PC-9 (cell line): ENCODE measurements at regions not wholly inside any gene's neighbourhood (a gene's known extent, or its start where the extent isn't known, plus 50 kb on each side); places are given as distances from the start of the nearest gene placed in this dataset.

Source experiments
- CTCF ChIP-seq: fragments of 200-600 bp; sonication (generic); conservative IDR thresholded peaks from 2 replicates; pipeline ENCODE4 v1.6.1; 2017; ENCODE audit warnings: mixed run types, antibody characterized with exemption, mild to moderate bottlenecking, moderate library complexity
- EZH2 ChIP-seq: fragments of 200-600 bp; sonication (generic); IDR thresholded peaks from 2 replicates; pipeline ENCODE4 v1.8.0; 2017; ENCODE audit warnings: antibody characterized with exemption, low read depth

GRCh38 chr6:3617681-3618311 is 133.7 kb downstream of the PXDC1 start:
- TF ChIP-seq CTCF (no peak), EZH2 (no peak)
